GM12873 (cell line): ENCODE measurements at regions not wholly inside any gene's neighbourhood (a gene's known extent, or its start where the extent isn't known, plus 50 kb on each side); places are given as distances from the start of the nearest gene placed in this dataset.

Source experiments
- CTCF ChIP-seq: IDR thresholded peaks from 2 replicates; pipeline ENCODE4 v1.5.1; 2012; ENCODE audit warnings: low read depth, mild to moderate bottlenecking, moderate library complexity, low read length, control low read depth; ENCODE audit not compliant: insufficient read depth; ENCODE audit errors: missing control alignments

- no peak for TF ChIP-seq CTCF
Observed at GRCh38 chr4:180630012-180630665, 1613.1 kb upstream of the TENM3 start.

- no peak for TF ChIP-seq CTCF
Observed at GRCh38 chr4:180634306-180634705, 1608.9 kb upstream of the TENM3 start.

- TF ChIP-seq CTCF: no peak
Observed at GRCh38 chr4:180635281-180635680, 1607.9 kb upstream of the TENM3 start.

GRCh38 chr4:180636696-180637404 lies 1606.4 kb upstream of the TENM3 start:
- no peak for TF ChIP-seq CTCF

GRCh38 chr4:180637616-180638015 lies 1605.6 kb upstream of the TENM3 start:
- no peak for TF ChIP-seq CTCF

GRCh38 chr4:180640193-180640592 lies 1603.0 kb upstream of the TENM3 start:
- no peak for TF ChIP-seq CTCF

GRCh38 chr4:180641495-180641894 lies 1601.7 kb upstream of the TENM3 start:
- TF ChIP-seq CTCF: no peak
